Right renal cortex interstitium (tissue), 3 donors: ENCODE measurements at regions not wholly inside any gene's neighbourhood (a gene's known extent, or its start where the extent isn't known, plus 50 kb on each side); places are given as distances from the start of the nearest gene placed in this dataset.

Source experiments
- DNase-seq, 3 donors: peaks; one replicate each; pipeline ENCODE4 v3.0.0-alpha.2; 2013; ENCODE audit warnings: low read depth in 3 of 3, low spot score in 2 of 3

- no peak for DNase-seq
These were observed 206.0 kb upstream of the SEMA6D start for GRCh38 chr15:47511261-47511660.

- no peak for DNase-seq
These were observed 203.8 kb upstream of the SEMA6D start for GRCh38 chr15:47513471-47513870.

- DNase-seq = no peak
These were observed 203.1 kb upstream of the SEMA6D start for GRCh38 chr15:47514200-47514652.

- no peak for DNase-seq
These were observed 200.7 kb upstream of the SEMA6D start for GRCh38 chr15:47516558-47516957.

GRCh38 chr15:47516972-47517371 lies 200.3 kb upstream of the SEMA6D start:
- DNase-seq = no peak

GRCh38 chr15:47517737-47518136 lies 199.6 kb upstream of the SEMA6D start:
- DNase-seq = no peak

GRCh38 chr15:47523681-47524475 lies 193.4 kb upstream of the SEMA6D start:
- DNase-seq = no peak

GRCh38 chr15:47529241-47529640 lies 188.1 kb upstream of the SEMA6D start:
- no peak for DNase-seq

GRCh38 chr15:47534673-47535072 lies 182.6 kb upstream of the SEMA6D start:
- no peak for DNase-seq

- DNase-seq = no peak
These were observed 175.7 kb upstream of the SEMA6D start for GRCh38 chr15:47541562-47541961.

- DNase-seq = no peak
These were observed 174.9 kb upstream of the SEMA6D start for GRCh38 chr15:47542312-47542989.

- no peak for DNase-seq
These were observed 169.1 kb upstream of the SEMA6D start for GRCh38 chr15:47548231-47548630.

- no peak for DNase-seq
These were observed 168.3 kb upstream of the SEMA6D start for GRCh38 chr15:47548986-47549385.

- DNase-seq = no peak
These were observed 166.2 kb upstream of the SEMA6D start for GRCh38 chr15:47551079-47551478.

- no peak for DNase-seq
These were observed 165.8 kb upstream of the SEMA6D start for GRCh38 chr15:47551546-47551945.

GRCh38 chr15:47552978-47553608 lies 164.2 kb upstream of the SEMA6D start:
- DNase-seq = no peak

- no peak for DNase-seq
These were observed 163.4 kb upstream of the SEMA6D start for GRCh38 chr15:47553947-47554346.

- DNase-seq = no peak
These were observed 156.2 kb upstream of the SEMA6D start for GRCh38 chr15:47561102-47561501.

- no peak for DNase-seq
These were observed 151.4 kb upstream of the SEMA6D start for GRCh38 chr15:47565949-47566348.

GRCh38 chr15:47566610-47567009 lies 150.7 kb upstream of the SEMA6D start:
- DNase-seq = no peak

GRCh38 chr15:47568030-47568429 lies 149.3 kb upstream of the SEMA6D start:
- DNase-seq = no peak

- DNase-seq = no peak
These were observed 147.3 kb upstream of the SEMA6D start for GRCh38 chr15:47570044-47570443.
